GM12878 (cell line): ENCODE measurements at regions not wholly inside any gene's neighbourhood (a gene's known extent, or its start where the extent isn't known, plus 50 kb on each side); places are given as distances from the start of the nearest gene placed in this dataset.

Experiments used
- ATAC-seq: fragments of 200-7000 bp; cut with Tn5 transposase; 3 replicates; pipeline ENCODE4 v1.9.1; 2020; ENCODE audit warnings: mild to moderate bottlenecking, moderate library complexity
- BruUV-seq: library from RNA; stranded (reverse); fragments of 400-500 nt; replicated peaks from 2 replicates; lab custom pipeline; 2021; lab: Mats Ljungman, UMichigan
- CTCF ChIA-PET: fragments of 300-600 bp; sonication (Branson Sonifier 250); formaldehyde crosslinking; extraction: SDS; loops from one replicate; lab custom pipeline; 2021; ENCODE audit warnings: inconsistent platforms; lab: Yijun Ruan, JAX
- POLR2A ChIA-PET: fragments of 350-600 bp; formaldehyde crosslinking; extraction: SDS; loops from one replicate; lab custom pipeline; 2021; ENCODE audit warnings: inconsistent platforms; lab: Charles Lee
- RAD21 ChIA-PET: fragments of 300-600 bp; sonication (Branson Sonifier 250); formaldehyde crosslinking; loops from one replicate; lab custom pipeline; 2023; ENCODE audit warnings: antibody characterized with exemption; ENCODE audit not compliant: unreplicated experiment; lab: Charles Lee
- SMC1A ChIA-PET: fragments of 300-600 bp; sonication (Branson Sonifier 250); formaldehyde crosslinking; loops from one replicate; lab custom pipeline; 2023; ENCODE audit not compliant: unreplicated experiment, uncharacterized antibody; lab: Charles Lee
- DNase-seq: peaks from one replicate; pipeline ENCODE4 v3.0.0-alpha.2; 2011; ENCODE audit warnings: low read depth, low spot score
- FAIRE-seq: peaks from 3 replicates; lab custom pipeline; 2011; peaks lifted over from hg19 to GRCh38; lab: Jason Lieb, UNC
- H2AFZ ChIP-seq: 2 replicates; pipeline ENCODE4 v1.6.0; 2011; ENCODE audit warnings: low read depth, low read length, control low read depth; ENCODE audit not compliant: control insufficient read depth
- H3K27ac ChIP-seq: 2 replicates; pipeline ENCODE4 v1.5.1; 2011; ENCODE audit warnings: control low read depth; ENCODE audit not compliant: control insufficient read depth, insufficient read depth
- H3K27me3 ChIP-seq, 2 experiments: replicated peaks in 1 of 2; 2 replicates each; pipeline versions ENCODE4 v1.6.0 to v1.6.1; 2011; ENCODE audit warnings: low read length in 1 of 2; ENCODE audit not compliant: control insufficient read depth in 2 of 2, insufficient read depth in 2 of 2
- H3K36me3 ChIP-seq, 2 experiments: 2 replicates each; pipeline ENCODE4 v1.5.1; 2011; ENCODE audit warnings: low read length in 1 of 2; ENCODE audit not compliant: control insufficient read depth in 2 of 2, insufficient read depth in 2 of 2
- H3K4me1 ChIP-seq: 2 replicates; pipeline ENCODE4 v1.6.1; 2011; ENCODE audit warnings: mild to moderate bottlenecking, low read length, moderate library complexity, mixed read lengths; ENCODE audit not compliant: control insufficient read depth, insufficient read depth
- H3K4me2 ChIP-seq: 2 replicates; pipeline ENCODE4 v1.6.0; 2011; ENCODE audit warnings: control low read depth; ENCODE audit not compliant: control insufficient read depth, insufficient read depth
- H3K4me3 ChIP-seq: fragments of 200-600 bp; sonication (generic); 2 replicates; pipeline ENCODE4 v1.5.1; 2016
- H3K79me2 ChIP-seq: 2 replicates; pipeline ENCODE4 v1.6.0; 2011; ENCODE audit warnings: low read length; ENCODE audit not compliant: control insufficient read depth, insufficient read depth
- H3K9ac ChIP-seq: 2 replicates; pipeline ENCODE4 v1.8.0; 2011; ENCODE audit warnings: low read length, control low read depth, mixed read lengths; ENCODE audit not compliant: control insufficient read depth, insufficient read depth
- H3K9me3 ChIP-seq: replicated peaks from 3 replicates; pipeline ENCODE4 v1.5.1; 2011; ENCODE audit warnings: mild to moderate bottlenecking, low read length; ENCODE audit not compliant: control insufficient read depth, insufficient read depth
- H4K20me1 ChIP-seq: 2 replicates; pipeline ENCODE4 v1.6.0; 2011; ENCODE audit not compliant: control insufficient read depth, insufficient read depth
- BHLHE40 ChIP-seq, 2 experiments: fragments of 450-650 bp in 1 of 2; IDR thresholded peaks; 2 replicates each; pipeline ENCODE4 v1.6.1; 2011 to 2017; ENCODE audit warnings: low read depth in 2 of 2, borderline replicate concordance in 1 of 2, improper control_type of control experiment in 1 of 2, low read length in 1 of 2, mild to moderate bottlenecking in 1 of 2
- EP300 ChIP-seq, 2 experiments: fragments of 150-350 bp in 1 of 2; IDR thresholded peaks; 2 replicates each; pipeline ENCODE4 v1.6.1; 2011 to 2012; ENCODE audit warnings: low read depth in 2 of 2, low read length in 2 of 2, borderline replicate concordance in 1 of 2, improper control_type of control experiment in 1 of 2, inconsistent platforms in 1 of 2; ENCODE audit not compliant: control insufficient read depth in 1 of 2
- GABPA ChIP-seq: IDR thresholded peaks from 2 replicates; pipeline ENCODE4 v1.6.1; 2014; ENCODE audit warnings: antibody characterized with exemption, low read depth, mild to moderate bottlenecking, inconsistent platforms
- IKZF2 ChIP-seq, 2 experiments: fragments of 450-650 bp; IDR thresholded peaks; 2 replicates each; pipeline ENCODE4 v1.6.1; 2017; ENCODE audit warnings: mild to moderate bottlenecking in 2 of 2, moderate library complexity in 2 of 2
- MEF2A ChIP-seq: IDR thresholded peaks from 2 replicates; pipeline ENCODE4 v1.6.1; 2011; ENCODE audit warnings: low read depth, mild to moderate bottlenecking, low read length, moderate library complexity; ENCODE audit not compliant: insufficient read depth
- MLLT1 ChIP-seq: fragments of 450-650 bp; IDR thresholded peaks from 2 replicates; pipeline ENCODE4 v1.6.1; 2016; ENCODE audit warnings: mild to moderate bottlenecking
- MTA3 ChIP-seq: IDR thresholded peaks from 2 replicates; pipeline ENCODE4 v1.6.1; 2012; ENCODE audit warnings: low read length, inconsistent platforms, borderline replicate concordance
- NBN ChIP-seq: fragments of 450-650 bp; IDR thresholded peaks from 2 replicates; pipeline ENCODE4 v1.6.1; 2016
- NR2C1 ChIP-seq: fragments of 450-650 bp; IDR thresholded peaks from 2 replicates; pipeline ENCODE4 v1.6.1; 2017; ENCODE audit warnings: antibody characterized with exemption, mild to moderate bottlenecking, moderate library complexity
- PBX3 ChIP-seq: IDR thresholded peaks from 2 replicates; pipeline ENCODE4 v1.6.1; 2011; ENCODE audit warnings: mild to moderate bottlenecking, low read depth, low read length, moderate library complexity; ENCODE audit not compliant: insufficient replicate concordance
- POLR2AphosphoS5 ChIP-seq: IDR thresholded peaks from 2 replicates; pipeline ENCODE4 v1.6.1; 2011; ENCODE audit warnings: mild to moderate bottlenecking, low read length, inconsistent platforms
- RCOR1 ChIP-seq: conservative IDR thresholded peaks from 2 replicates; pipeline ENCODE4 v1.6.1; 2012; ENCODE audit warnings: low read depth, low read length, improper control_type of control experiment
- RELA ChIP-seq: fragments of 450-650 bp; IDR thresholded peaks from 2 replicates; pipeline ENCODE4 v1.8.0; 2014; ENCODE audit warnings: borderline replicate concordance; ENCODE audit not compliant: partially characterized antibody
- RFX5 ChIP-seq: IDR thresholded peaks from 2 replicates; pipeline ENCODE4 v1.6.1; 2011; ENCODE audit warnings: low read depth, low read length, improper control_type of control experiment
- SREBF2 ChIP-seq: IDR thresholded peaks from 2 replicates; pipeline ENCODE4 v1.6.1; 2012; ENCODE audit warnings: mild to moderate bottlenecking, low read length
- SRF ChIP-seq, 2 experiments: IDR thresholded peaks; 2 replicates each; pipeline ENCODE4 v1.6.1; 2011; ENCODE audit warnings: low read depth in 2 of 2, low read length in 2 of 2, mild to moderate bottlenecking in 1 of 2, moderate library complexity in 1 of 2
- USF1 ChIP-seq: IDR thresholded peaks from 2 replicates; pipeline ENCODE4 v1.6.1; 2011; ENCODE audit warnings: borderline replicate concordance, low read depth, mild to moderate bottlenecking, moderate library complexity, mixed read lengths, low read length; ENCODE audit not compliant: insufficient read depth; ENCODE audit errors: extremely low read length
- YY1 ChIP-seq: IDR thresholded peaks from 2 replicates; pipeline ENCODE4 v1.6.1; 2011; ENCODE audit warnings: low read depth, mild to moderate bottlenecking, low read length
- ZNF207 ChIP-seq: fragments of 450-650 bp; IDR thresholded peaks from 2 replicates; pipeline ENCODE4 v1.6.1; 2014; ENCODE audit warnings: antibody characterized with exemption, mild to moderate bottlenecking, borderline replicate concordance
- ZNF217 ChIP-seq: fragments of 450-650 bp; IDR thresholded peaks from 2 replicates; pipeline ENCODE4 v1.6.1; 2017; ENCODE audit warnings: antibody characterized with exemption, mild to moderate bottlenecking
- ZSCAN29 ChIP-seq: fragments of 450-650 bp; IDR thresholded peaks from 2 replicates; pipeline ENCODE4 v1.6.1; 2017; ENCODE audit warnings: mild to moderate bottlenecking, moderate library complexity
- WGBS: methylation state at CpG from one replicate; pipeline ENCODE4 v1.1.6; 2016; ENCODE audit warnings: low lambda C conversion rate; ENCODE audit not compliant: insufficient replicate concordance, insufficient coverage; ENCODE audit errors: missing lambda C conversion rate; 5-methylcytosine and 5-hydroxymethylcytosine counted together
- in situ Hi-C: fragments of 300-500 bp; cut with MboI; formaldehyde crosslinking; loops from 9 replicates; pipeline ENCODE4 v1.14.3; 2018; ENCODE audit warnings: mixed read lengths
- intact Hi-C: fragments of 100-400 bp; cut with micrococcal nuclease; formaldehyde crosslinking; loops from one replicate; pipeline ENCODE4 v1.14.2; 2022; ENCODE audit not compliant: unreplicated experiment

GRCh38 chr5:29247346-29248028 lies 1946.0 kb upstream of the CDH6 start (continued):
- TF ChIP-seq RELA = no peak
- no peak for TF ChIP-seq SRF (IDR thresholded peaks at IDR 0.05; ENCODE audit: low read depth in 2 of 2, low read length in 2 of 2)
- TF ChIP-seq RCOR1 = no peak

GRCh38 chr5:29240379-29240778 lies 1953.1 kb upstream of the CDH6 start:
- Histone ChIP-seq H2AFZ (no peak overlapping the region), H4K20me1 (no peaks in the 10 kb centered on the region), H3K36me3 (no peaks in the 10 kb centered on the region), H3K79me2 (no peaks in the 10 kb centered on the region), H3K4me3 (no peak overlapping the region), H3K9me3 (no peaks in the 10 kb centered on the region), H3K4me1 (no peaks in the 10 kb centered on the region), H3K4me2 (no peak overlapping the region), H3K27ac (no peak overlapping the region), H3K9ac (no peak overlapping the region), H3K27me3 (no peaks in the 10 kb centered on the region)
- 63% methylated on average over 1 of the region's 1 CpG for WGBS
- no TSS peak for BruUV-seq
- in situ Hi-C loops = no loop called here
- POLR2A ChIA-PET = no interaction called here
- FAIRE-seq (no peak), ATAC-seq (no peak), DNase-seq (no peak)
- SMC1A ChIA-PET = interaction anchor here (1.8 kb wide), 1 partner anchor 9 kb away, joined by 3 read pairs; no protein-coding TSS in a partner anchor
- intact Hi-C loops = no loop called here
- CTCF ChIA-PET = no interaction called here
- RAD21 ChIA-PET = no interaction called here
- TF ChIP-seq MTA3 (no peak), RFX5 (no peak), ZNF217 (no peak), EP300 (IDR thresholded peaks at IDR 0.05; ENCODE audit: borderline replicate concordance in 1 of 2, control insufficient read depth in 1 of 2, low read depth in 2 of 2, low read length in 2 of 2) (no peak), SREBF2 (no peak), GABPA (no peak), IKZF2 (IDR thresholded peaks at IDR 0.05) (no peak), ZSCAN29 (no peak), BHLHE40 (IDR thresholded peaks at IDR 0.05; ENCODE audit: borderline replicate concordance in 1 of 2, low read depth in 2 of 2, low read length in 1 of 2) (no peak), MEF2A (no peak), ZNF207 (no peak), NR2C1 (no peak), NBN (no peak), USF1 (no peak), YY1 (no peak), MLLT1 (no peak), PBX3 (no peak), POLR2AphosphoS5 (no peak)
